ENCODE measurements at regions not wholly inside any gene's neighbourhood (a gene's known extent, or its start where the extent isn't known, plus 50 kb on each side); places are given as distances from the start of the nearest gene placed in this dataset.
A peak's percentile ranks its signal among the peaks of the same experiment; 100 is the strongest.

GRCh38 chr5:152337484-152337883 is 67.6 kb downstream of the NMUR2 start:
- no peak for DNase-seq (ENCODE audit: low read depth)

DNA sequence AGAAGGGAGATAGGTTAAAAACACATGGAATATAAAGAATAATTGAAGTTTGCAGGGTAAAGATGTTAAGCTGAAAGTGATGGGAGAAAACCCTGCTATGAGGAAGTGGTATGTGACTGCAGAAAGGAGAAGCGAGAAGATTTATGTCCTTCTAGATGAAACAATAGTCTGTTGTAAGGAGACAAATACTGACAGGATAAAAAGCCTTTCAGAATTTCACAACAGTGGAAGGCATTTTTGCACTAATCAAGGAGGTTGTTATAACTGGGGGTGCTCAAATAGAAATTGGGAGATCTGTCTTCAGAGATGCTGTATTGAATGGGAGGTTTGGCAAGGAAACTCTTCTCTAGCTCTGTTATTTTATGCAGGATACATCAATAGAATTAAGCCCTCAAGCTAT is 69.6 kb downstream of the NMUR2 start:
- no peak for DNase-seq (ENCODE audit: low read depth)

GRCh38 chr5:152332716-152333460 is 72.2 kb downstream of the NMUR2 start:
- DNase-seq (ENCODE audit: low read depth): no peak

DNA sequence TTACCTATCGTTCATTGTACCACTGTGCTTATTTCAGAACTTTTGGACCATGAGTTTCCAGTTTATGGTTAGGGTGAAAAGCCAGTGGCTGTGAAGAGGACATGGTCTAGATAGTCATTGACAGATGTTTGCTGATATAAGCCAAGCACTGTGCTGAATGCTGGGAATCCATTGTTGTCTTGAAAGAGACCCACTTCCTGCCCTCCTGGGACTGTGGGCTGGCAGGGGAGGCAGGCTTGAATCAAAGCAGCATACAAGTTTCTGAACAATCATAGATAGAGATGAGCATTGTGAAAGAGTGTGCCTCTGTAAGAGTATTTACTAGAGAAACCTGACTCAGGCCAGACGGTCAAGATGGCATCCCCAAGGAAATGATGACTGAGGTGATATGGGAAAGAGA is 73.4 kb downstream of the NMUR2 start:
- DNase-seq (ENCODE audit: low read depth): no peak

DNA sequence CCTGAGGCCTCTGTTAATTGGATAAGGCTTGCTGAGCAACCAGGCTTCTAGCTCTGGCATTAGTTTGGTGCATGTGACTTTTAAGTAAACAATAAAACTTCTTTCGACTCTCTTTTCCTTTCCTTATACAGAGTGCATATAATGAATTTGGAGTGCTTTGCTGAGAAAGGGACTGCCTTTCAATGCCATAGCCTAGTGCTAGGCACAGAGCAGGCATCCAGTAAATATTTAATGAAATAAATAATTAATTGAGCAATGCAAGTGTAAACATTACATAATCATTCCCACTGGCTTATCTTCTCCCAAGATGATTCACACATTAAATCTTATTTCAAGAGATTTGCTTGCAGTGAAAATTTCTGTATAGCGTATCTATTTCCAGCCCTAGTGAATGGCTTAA is 74.1 kb downstream of the NMUR2 start:
- DNase-seq (ENCODE audit: low read depth): no peak

DNA sequence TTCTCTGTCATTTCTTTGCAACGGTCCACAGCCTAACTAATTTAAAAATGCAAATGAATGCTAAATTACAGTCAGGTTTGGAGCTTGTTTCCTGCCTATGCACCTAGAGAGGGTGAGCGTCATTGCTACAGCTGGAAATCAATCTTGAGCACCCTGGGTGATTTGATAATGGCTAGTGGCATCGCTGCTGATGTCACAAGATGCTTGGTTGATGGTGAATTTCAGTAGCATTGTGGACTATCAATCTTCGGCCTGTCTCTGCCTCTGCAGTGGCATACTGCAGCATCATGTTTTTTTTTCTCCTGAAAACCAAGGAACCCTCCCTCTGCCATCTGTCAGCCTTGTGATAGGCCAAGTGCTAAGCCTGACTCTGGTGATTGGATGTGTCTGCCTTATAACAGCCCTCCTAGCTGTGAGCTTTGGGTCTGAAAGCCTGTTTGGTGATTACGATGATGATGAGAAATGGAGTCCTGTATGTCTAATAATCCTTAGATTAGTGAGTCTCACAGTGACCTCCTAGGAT is 75.3 kb downstream of the NMUR2 start:
- no peak for DNase-seq (ENCODE audit: low read depth)

GRCh38 chr5:152329207-152329606 is 75.9 kb downstream of the NMUR2 start:
- no peak for DNase-seq (ENCODE audit: low read depth)

- no peak for DNase-seq (ENCODE audit: low read depth)
Measured at GRCh38 chr5:152315942-152316341, 89.1 kb downstream of the NMUR2 start.

DNA sequence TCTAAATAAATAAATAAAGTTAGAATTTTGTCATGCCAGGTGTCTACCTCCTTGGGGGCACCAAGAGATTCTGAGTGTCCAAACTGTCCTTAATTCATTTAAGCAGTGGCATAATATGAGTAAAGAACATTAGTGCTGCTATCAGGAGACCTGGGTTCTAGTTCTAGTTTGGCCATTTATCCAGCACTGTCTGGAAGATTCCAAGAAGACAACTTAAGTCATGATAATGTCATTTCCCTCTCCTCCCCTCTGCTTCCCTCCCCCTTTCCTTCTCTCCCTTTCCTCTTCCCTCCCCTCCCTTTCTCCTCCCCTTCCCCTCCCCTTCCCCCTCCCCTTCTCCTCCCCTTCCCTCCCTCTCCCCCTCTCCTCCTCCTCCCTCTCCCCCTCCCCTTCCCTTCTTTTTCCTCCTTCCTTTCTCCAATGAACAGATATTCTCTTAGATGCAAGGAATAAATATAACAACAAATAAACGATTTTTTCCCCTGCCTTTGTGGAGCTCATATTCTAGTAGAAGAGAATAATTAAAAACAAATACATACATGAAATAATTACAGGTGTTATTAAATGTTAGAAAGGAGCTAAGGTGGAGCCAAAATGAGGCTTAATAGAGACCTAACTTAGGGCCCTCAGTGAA is 90.8 kb downstream of the NMUR2 start:
- no peak for DNase-seq (ENCODE audit: low read depth)

DNA sequence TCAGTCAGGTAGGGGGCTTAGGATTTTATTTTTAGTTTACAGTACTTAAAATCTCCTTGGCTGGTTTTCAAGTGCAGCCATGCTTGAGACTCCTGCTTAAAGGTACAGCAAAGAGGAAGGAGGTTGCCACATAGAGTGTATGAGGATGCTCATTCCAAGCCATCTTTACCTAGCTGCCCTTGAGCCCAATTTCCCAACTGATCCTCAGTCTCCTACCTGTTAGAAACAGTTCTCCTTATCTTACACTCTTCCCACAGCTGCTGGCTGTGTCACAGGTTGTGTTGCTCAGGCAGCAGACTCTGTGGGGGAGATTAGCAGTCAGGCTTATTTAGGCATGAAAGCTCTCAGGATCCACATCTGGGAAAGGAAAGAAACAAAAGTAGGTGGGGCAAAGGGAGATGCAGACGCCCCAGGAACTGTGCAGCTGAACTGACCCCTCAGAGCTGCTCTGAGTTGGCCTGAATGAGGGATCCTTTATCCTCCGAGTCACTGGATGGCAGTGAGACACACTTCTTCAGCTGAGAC is 95.1 kb downstream of the NMUR2 start:
- no peak for DNase-seq (ENCODE audit: low read depth)

- no peak for DNase-seq (ENCODE audit: low read depth)
Measured at GRCh38 chr5:152306386-152306785, 98.7 kb downstream of the NMUR2 start.

DNA sequence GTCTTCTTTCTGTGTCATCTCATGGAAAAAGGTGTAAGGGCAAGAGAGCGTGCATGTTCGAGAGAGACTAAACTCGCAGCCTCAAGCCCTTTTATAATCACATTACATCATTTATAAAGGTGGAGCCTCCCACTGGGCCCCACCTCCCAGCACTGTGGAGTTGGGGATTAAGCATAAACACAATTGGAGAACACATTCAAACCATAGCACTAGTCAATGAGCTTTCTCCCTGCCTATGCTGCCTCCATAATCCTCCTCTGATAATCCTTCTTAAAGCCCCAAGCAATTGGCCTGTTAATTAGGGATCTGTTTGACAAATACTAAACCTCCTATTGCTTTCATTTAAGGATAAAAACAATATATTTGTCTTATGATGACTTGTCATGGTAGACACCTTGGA is 99.6 kb downstream of the NMUR2 start:
- DNase-seq (ENCODE audit: low read depth): no peak

DNA sequence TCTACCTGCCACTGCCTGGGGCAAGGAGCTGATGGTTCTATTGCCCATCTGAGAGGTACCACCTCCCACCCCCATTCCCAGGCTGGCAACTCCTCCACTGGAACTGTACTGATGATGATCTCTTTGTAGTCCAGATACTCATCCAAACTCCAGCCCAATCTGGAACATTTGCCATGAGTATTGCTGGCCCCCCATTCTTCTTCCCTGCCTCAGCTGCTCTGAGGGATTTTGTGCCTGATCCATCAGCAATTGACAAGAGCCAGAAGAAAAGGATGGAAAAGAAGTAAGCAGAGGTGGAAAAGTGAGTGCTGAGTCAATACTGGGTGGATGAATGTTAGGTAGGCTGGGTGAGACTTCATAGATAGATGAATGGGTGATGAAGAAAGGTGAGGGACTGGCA is 101.2 kb downstream of the NMUR2 start:
- DNase-seq (ENCODE audit: low read depth): no peak

DNA sequence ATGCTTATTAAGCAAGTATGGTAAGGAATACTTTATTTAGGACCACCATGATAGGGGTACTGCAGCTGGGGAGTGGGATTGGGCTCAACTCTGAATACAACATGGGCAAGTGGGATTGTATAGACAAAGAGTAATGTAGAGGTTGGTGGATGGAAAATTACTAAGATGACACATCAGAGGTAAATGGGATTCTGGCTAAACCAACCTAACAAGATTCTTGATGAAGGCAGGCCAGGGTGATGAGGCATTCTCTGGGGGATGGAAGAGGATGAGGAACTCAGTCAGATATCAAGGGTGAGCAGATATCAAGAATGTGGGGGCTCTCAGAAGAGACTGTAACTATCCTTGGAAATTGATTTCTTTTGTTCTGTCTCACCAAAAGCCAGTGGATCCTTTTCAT is 107.2 kb downstream of the NMUR2 start:
- DNase-seq (ENCODE audit: low read depth): no peak

GRCh38 chr5:152293189-152293588 is 111.9 kb downstream of the NMUR2 start:
- DNase-seq (ENCODE audit: low read depth): no peak

- DNase-seq (ENCODE audit: low read depth): no peak
Measured at GRCh38 chr5:152290181-152290580, 114.9 kb downstream of the NMUR2 start.

DNA sequence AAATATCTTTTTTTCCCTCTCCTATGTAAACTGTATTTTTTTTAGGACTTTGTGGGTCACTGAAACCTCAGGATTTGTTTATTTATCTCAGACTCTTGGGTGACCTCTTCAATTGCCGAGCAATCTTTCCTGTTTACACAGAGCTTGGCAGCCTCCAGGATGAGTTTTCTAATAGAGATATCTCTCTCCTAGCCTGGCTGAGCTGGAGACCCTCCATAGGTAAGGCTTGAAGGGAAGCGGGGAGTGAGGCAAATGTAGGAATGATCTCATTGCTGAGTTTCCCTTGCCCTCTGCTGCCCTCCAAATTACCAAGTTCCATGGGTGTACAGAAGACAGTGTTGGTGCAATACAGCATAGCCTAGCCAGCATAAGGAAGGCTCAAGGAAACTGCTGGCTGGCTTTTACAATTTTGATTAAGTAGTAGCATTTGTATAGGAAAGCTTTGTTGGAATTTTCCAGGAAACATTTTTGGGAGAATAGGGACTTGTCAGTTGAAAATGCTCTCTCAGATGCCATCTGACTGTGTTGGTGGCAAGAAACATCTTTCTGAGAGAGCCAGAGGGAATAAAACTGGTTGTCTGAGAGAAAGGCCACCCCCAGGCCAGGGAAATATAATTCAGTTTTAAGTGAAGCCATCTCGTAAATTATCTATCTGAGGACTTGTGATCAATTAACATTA is 116.0 kb downstream of the NMUR2 start:
- no peak for DNase-seq (ENCODE audit: low read depth)

DNA sequence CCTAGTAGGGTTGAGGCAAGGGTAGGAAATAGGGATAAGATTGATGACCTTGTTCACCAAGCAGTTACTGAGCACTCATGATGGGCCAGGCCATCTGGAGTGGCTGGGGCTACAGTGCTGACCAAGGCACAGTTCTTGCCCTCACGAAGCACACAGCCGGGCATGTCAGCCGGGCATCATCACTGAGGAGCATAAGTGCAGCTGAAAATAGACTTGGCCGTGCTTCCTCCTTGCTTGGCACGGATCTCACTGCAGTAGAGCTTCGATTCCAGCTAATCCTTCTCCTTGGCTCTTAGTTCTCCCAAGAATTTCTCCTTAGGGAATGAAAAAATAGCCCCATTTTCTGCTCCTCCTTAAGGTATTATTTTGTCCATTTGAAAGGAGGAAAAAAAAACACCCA is 116.6 kb downstream of the NMUR2 start:
- no peak for DNase-seq (ENCODE audit: low read depth)

DNA sequence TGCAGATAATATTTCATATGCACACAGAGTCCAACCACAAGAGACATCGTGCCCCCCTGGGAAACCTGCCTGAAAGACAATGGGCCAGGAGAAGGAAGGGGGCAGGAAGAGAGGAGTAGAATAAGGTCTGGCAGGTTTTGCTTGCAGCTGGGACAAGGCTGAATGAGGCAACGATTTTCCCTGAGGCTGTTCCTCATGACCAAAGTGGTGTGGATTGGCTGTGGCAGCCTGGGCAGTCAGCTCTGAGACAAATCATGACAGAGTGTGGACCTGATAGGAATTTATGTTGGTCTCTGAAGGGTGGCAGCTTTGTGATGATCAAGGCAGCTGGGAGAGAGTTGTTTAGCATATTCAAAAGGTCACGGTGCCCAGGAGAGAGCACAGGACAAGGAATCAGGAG is 119.3 kb downstream of the NMUR2 start:
- DNase-seq (ENCODE audit: low read depth): no peak

DNA sequence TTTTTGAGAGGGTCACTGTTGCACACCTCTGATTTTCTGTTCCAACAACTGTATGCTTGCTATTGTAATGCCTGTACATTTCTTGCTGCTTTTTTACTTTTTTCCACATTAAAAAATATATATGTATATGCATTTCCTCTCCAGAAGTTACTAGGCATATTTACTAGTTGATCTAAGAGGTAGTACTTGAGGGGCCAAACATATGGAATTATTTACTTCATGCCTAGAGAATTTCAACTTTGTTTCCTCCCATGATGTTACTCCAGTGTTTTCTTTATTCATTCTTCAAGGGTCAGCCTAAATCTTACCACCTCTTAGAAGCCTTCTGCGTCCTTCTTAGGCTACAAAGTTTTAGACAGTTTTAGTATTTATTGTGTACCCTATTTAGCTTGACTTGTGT is 122.7 kb downstream of the NMUR2 start:
- no peak for DNase-seq (ENCODE audit: low read depth)

GRCh38 chr5:152277936-152278335 is 127.1 kb downstream of the NMUR2 start:
- DNase-seq (ENCODE audit: low read depth): no peak

GRCh38 chr5:152274224-152274623 is 130.9 kb downstream of the NMUR2 start:
- DNase-seq (ENCODE audit: low read depth): peak; percentile 10

DNA sequence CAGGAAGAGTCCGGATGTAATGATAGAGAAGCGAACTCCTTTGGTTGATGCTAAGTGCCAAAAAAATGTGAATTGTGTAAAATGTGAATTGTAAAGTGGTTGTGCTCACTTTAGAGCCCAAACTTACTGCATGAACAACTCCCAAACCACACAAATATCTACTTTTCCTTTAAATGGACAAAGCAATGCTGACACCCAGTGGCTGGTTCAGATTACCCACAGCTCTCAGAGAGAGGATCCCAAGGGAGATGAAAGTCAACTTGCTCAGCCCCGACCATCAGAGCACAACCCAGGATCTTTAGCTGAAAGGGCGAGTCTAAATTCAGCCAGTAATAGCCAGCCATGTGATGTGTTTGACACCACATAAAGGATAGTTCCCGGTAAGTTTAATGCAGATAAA is 133.7 kb downstream of the NMUR2 start:
- peak; percentile 18 for DNase-seq (ENCODE audit: low read depth)
